A549 (cell line): ENCODE measurements at regions not wholly inside any gene's neighbourhood (a gene's known extent, or its start where the extent isn't known, plus 50 kb on each side); places are given as distances from the start of the nearest gene placed in this dataset.
"Not testable (repeated sequence)": the region's sequence is repeated elsewhere in the genome, so short reads cannot be mapped to it uniquely, and the experiment has no call there.

Experiments used
- ATAC-seq, 2 experiments: fragments of 200-7000 bp in 1 of 2; fragments of >200 bp in 1 of 2; cut with Nextera tagmentation in 1 of 2; cut with Tn5 transposase in 1 of 2; 3 replicates each; pipeline versions ENCODE4 v1.8.0 to v1.9.1; 2018 to 2020; ENCODE audit warnings: mild to moderate bottlenecking in 1 of 2, moderate library complexity in 1 of 2
- CTCF ChIA-PET: fragments of 300-600 bp; sonication (Branson Sonifier 250); formaldehyde crosslinking; extraction: SDS; loops from one replicate; lab custom pipeline; 2021; ENCODE audit warnings: antibody characterized with exemption, inconsistent platforms; lab: Yijun Ruan, JAX
- POLR2A ChIA-PET: fragments of 350-600 bp; formaldehyde crosslinking; extraction: SDS; loops from one replicate; lab custom pipeline; 2021; ENCODE audit warnings: antibody characterized with exemption, inconsistent platforms; lab: Yijun Ruan, JAX
- DNase-seq, 2 experiments: peaks; one replicate each; pipeline versions ENCODE4 v3.0.0 to v3.0.0-alpha.2; 2011 to 2016; ENCODE audit warnings: low read depth in 1 of 2, low spot score in 1 of 2
- FAIRE-seq: peaks from 2 replicates; lab custom pipeline; 2011; peaks lifted over from hg19 to GRCh38; lab: Jason Lieb, UNC
- H3K27ac ChIP-seq, 2 experiments: fragments of >200 bp; sonication (Bioruptor Twin); formaldehyde crosslinking; 3 replicates each; pipeline ENCODE4 v1.5.1; 2016 to 2017
- H3K4me1 ChIP-seq: fragments of >200 bp; sonication (Bioruptor Twin); formaldehyde crosslinking; 3 replicates; pipeline ENCODE4 v1.6.1; 2016
- H3K4me2 ChIP-seq: fragments of >200 bp; sonication (Bioruptor Twin); formaldehyde crosslinking; 3 replicates; pipeline ENCODE4 v1.6.1; 2016
- H3K4me3 ChIP-seq: fragments of >200 bp; sonication (Bioruptor Twin); formaldehyde crosslinking; 3 replicates; pipeline ENCODE4 v1.5.1; 2016
- H3K9me3 ChIP-seq: fragments of >200 bp; sonication (Bioruptor Twin); formaldehyde crosslinking; 3 replicates; pipeline ENCODE4 v1.6.1; 2016
- ATOH8 ChIP-seq: fragments of 250-450 bp; sonication (Bioruptor Pico); IDR thresholded peaks from 2 replicates; pipeline ENCODE4 v1.5.0; 2020; ENCODE audit warnings: low read depth, mild to moderate bottlenecking, moderate library complexity
- BCL3 ChIP-seq: fragments of >200 bp; sonication (Bioruptor Twin); formaldehyde crosslinking; IDR thresholded peaks from 3 replicates; pipeline ENCODE4 v1.6.1; 2016
- CHD2 ChIP-seq: fragments of 150-350 bp; IDR thresholded peaks from 2 replicates; pipeline ENCODE4 v1.6.1; 2014; ENCODE audit warnings: low read length; ENCODE audit not compliant: partially characterized antibody
- CHD4 ChIP-seq: fragments of 200-600 bp; sonication (generic); IDR thresholded peaks from 2 replicates; pipeline ENCODE4 v1.6.1; 2016; ENCODE audit warnings: antibody characterized with exemption, mild to moderate bottlenecking, borderline replicate concordance
- FOSB ChIP-seq: fragments of 250-450 bp; sonication (Bioruptor Pico); IDR thresholded peaks from 2 replicates; pipeline ENCODE4 v1.5.0; 2020; ENCODE audit warnings: mild to moderate bottlenecking, moderate library complexity
- GATA3 ChIP-seq: IDR thresholded peaks from 2 replicates; pipeline ENCODE4 v1.6.1; 2012; ENCODE audit warnings: borderline replicate concordance
- HDAC2 ChIP-seq: fragments of 200-600 bp; sonication (generic); IDR thresholded peaks from 2 replicates; pipeline ENCODE4 v1.6.1; 2016
- HMGXB4 ChIP-seq: fragments of 250-450 bp; sonication (Bioruptor Pico); IDR thresholded peaks from 2 replicates; pipeline ENCODE4 v1.5.0; 2021; ENCODE audit warnings: mild to moderate bottlenecking, moderate library complexity, borderline replicate concordance
- HOXA7 ChIP-seq: fragments of 250-450 bp; sonication (Bioruptor Pico); IDR thresholded peaks from 2 replicates; pipeline ENCODE4 v1.5.0; 2020; ENCODE audit warnings: mild to moderate bottlenecking, moderate library complexity
- HOXB13 ChIP-seq: fragments of 250-450 bp; sonication (Bioruptor Pico); IDR thresholded peaks from 2 replicates; pipeline ENCODE4 v1.5.0; 2020; ENCODE audit warnings: low read depth, mild to moderate bottlenecking, moderate library complexity
- HOXB5 ChIP-seq: fragments of 250-450 bp; sonication (Bioruptor Pico); IDR thresholded peaks from 2 replicates; pipeline ENCODE4 v1.5.0; 2020; ENCODE audit warnings: mild to moderate bottlenecking, moderate library complexity
- JUN ChIP-seq, 2 experiments: fragments of >200 bp; sonication (Bioruptor Twin); formaldehyde crosslinking; IDR thresholded peaks; 2 replicates in 1 of 2; 3 replicates in 1 of 2; pipeline ENCODE4 v1.6.1; 2016 to 2017
- KDM1A ChIP-seq: fragments of 200-600 bp; sonication (generic); IDR thresholded peaks from 2 replicates; pipeline ENCODE4 v1.6.1; 2016; ENCODE audit warnings: low read depth, mild to moderate bottlenecking
- MAFK ChIP-seq: fragments of 450-650 bp; IDR thresholded peaks from 2 replicates; pipeline ENCODE4 v1.6.1; 2014; ENCODE audit not compliant: partially characterized antibody
- NFE2L2 ChIP-seq: fragments of 150-350 bp; conservative IDR thresholded peaks from 2 replicates; pipeline ENCODE4 v1.6.1; 2014; ENCODE audit warnings: low read length
- NPAS2 ChIP-seq: fragments of 250-450 bp; sonication (Bioruptor Pico); IDR thresholded peaks from 2 replicates; pipeline ENCODE4 v1.8.0; 2022; ENCODE audit warnings: mild to moderate bottlenecking, moderate library complexity, borderline replicate concordance
- PHF8 ChIP-seq: fragments of 200-600 bp; sonication (generic); IDR thresholded peaks from 2 replicates; pipeline ENCODE4 v1.6.1; 2016; ENCODE audit warnings: low read depth, mild to moderate bottlenecking, antibody characterized with exemption, moderate library complexity, borderline replicate concordance
- RARB ChIP-seq: fragments of 250-450 bp; sonication (Bioruptor Pico); IDR thresholded peaks from 2 replicates; pipeline ENCODE4 v1.8.0; 2021; ENCODE audit warnings: mild to moderate bottlenecking, moderate library complexity
- RCOR1 ChIP-seq: fragments of 150-350 bp; IDR thresholded peaks from 2 replicates; pipeline ENCODE4 v1.6.1; 2014; ENCODE audit warnings: antibody characterized with exemption, low read length, low read depth
- RNF2 ChIP-seq: fragments of 200-600 bp; sonication (generic); IDR thresholded peaks from 2 replicates; pipeline ENCODE4 v1.6.1; 2016; ENCODE audit warnings: low read depth, mild to moderate bottlenecking, antibody characterized with exemption, moderate library complexity, borderline replicate concordance
- SMC3 ChIP-seq: fragments of >200 bp; sonication (Bioruptor Twin); formaldehyde crosslinking; IDR thresholded peaks from 3 replicates; pipeline ENCODE4 v1.6.1; 2018; ENCODE audit warnings: inconsistent platforms
- SREBF2 ChIP-seq: fragments of 450-650 bp; IDR thresholded peaks from 2 replicates; pipeline ENCODE4 v1.6.1; 2014; ENCODE audit warnings: mild to moderate bottlenecking, moderate library complexity
- ZFP36 ChIP-seq: fragments of 450-650 bp; IDR thresholded peaks from 2 replicates; pipeline ENCODE4 v1.6.1; 2014; ENCODE audit warnings: borderline replicate concordance; ENCODE audit not compliant: partially characterized antibody
- WGBS: methylation state at CpG from one replicate; pipeline ENCODE4 v1.1.6; 2017; ENCODE audit errors: missing lambda C conversion rate; 5-methylcytosine and 5-hydroxymethylcytosine counted together
- TF ChIP-seq, protein P1 (sequence below): fragments of >200 bp; sonication (Bioruptor Twin); formaldehyde crosslinking; IDR thresholded peaks from 2 replicates; pipeline ENCODE4 v1.6.1; 2016

DNA sequence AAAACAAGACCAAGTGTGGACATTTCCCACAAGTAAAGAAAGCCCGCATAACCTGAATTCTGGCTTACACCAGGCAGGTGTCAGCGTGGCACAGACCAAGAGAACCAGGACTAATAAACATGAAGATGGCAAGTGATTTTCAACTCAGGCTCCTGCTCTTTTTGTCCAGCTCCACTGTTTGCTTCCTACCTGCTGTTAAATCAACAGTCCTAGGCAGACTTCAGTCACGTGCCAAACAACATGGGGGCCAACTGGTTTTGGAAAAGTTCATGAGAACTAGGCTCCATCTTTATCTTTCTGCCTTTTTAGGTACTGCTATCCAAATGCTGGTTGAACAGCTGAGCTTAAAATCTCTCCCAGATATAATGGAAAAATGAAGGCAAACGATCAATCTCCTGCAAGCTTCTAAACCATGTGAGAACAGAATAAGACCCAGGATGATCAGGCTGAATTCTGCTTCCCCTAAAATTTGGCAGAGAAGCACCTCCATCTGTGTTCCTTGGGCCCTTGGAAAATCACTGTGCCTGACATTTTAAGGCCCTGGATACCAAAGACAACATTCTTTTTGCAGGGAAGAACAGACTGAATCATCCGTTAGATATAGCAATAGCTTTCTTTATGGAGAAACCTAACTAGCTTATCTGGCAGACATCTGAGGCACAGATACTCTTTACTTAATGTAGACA is 215.6 kb upstream of the USP15 start:
- no peak for ATAC-seq
- Histone ChIP-seq H3K27ac (no peak overlapping the region), H3K4me1 (no peaks in the 10 kb centered on the region), H3K4me3 (no peak overlapping the region), H3K9me3 (no peaks in the 10 kb centered on the region), H3K4me2 (no peak overlapping the region)
- WGBS: 17% methylated on average over 5 of the region's 5 CpGs
- ChIA-PET CTCF (no interaction called here), POLR2A (no interaction called here)
- no peak for DNase-seq
- TF ChIP-seq NFE2L2 (no peak), GATA3 (no peak), SMC3 (no peak)
- TF ChIP-seq, protein P1, sequence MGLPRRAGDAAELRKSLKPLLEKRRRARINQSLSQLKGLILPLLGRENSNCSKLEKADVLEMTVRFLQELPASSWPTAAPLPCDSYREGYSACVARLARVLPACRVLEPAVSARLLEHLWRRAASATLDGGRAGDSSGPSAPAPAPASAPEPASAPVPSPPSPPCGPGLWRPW: no peak
- FAIRE-seq: no peak

- no peak for FAIRE-seq
Measured at GRCh38 chr12:62045211-62045610, 215.0 kb upstream of the USP15 start.

DNA sequence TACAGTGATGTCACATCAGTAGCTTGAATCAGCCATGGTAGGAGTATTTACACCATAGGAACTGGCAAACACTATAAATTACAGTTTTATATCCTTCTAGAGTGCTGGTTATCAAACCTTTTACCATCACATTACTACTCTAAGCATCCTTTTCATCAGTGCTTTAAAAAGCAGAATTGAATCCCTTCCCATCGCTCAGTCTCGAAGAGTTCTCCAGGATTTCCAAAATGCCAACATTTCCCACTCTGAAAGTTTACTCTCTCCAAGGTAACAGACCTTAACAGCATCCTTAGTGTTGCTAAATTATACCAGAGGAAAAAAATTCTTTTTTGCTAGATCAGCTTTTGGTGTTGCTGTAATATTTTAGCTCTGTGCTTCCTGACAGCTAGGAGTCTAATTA is 209.4 kb upstream of the USP15 start:
- Histone ChIP-seq H3K9me3 (no peaks in the 10 kb centered on the region), H3K27ac (no peak overlapping the region), H3K4me1 (no peaks in the 10 kb centered on the region), H3K4me3 (no peak overlapping the region), H3K4me2 (no peak overlapping the region)
- WGBS: 56% methylated on average over 2 of the region's 2 CpGs
- no peak for ATAC-seq
- POLR2A ChIA-PET: no interaction called here
- TF ChIP-seq RNF2 (no peak), HDAC2 (no peak), FOSB (CRISPR knock-in tag) (no peak), JUN (IDR thresholded peaks at IDR 0.05) (no peak), ZFP36 (no peak), MAFK (peak; percentile 17)
- DNase-seq: no peak
- no peak for FAIRE-seq
- CTCF ChIA-PET: interaction anchor here (1.0 kb wide), 1 partner anchor 9 kb away, joined by 3 read pairs; no protein-coding TSS in a partner anchor

More at GRCh38 chr12:62045211-62045610, 215.0 kb upstream of the USP15 start:
- Histone ChIP-seq H3K27ac (no peak overlapping the region), H3K4me1 (no peaks in the 10 kb centered on the region), H3K9me3 (no peaks in the 10 kb centered on the region), H3K4me2 (no peak overlapping the region), H3K4me3 (no peak overlapping the region)
- no peak for DNase-seq
- ChIA-PET CTCF (no interaction called here), POLR2A (no interaction called here)
- TF ChIP-seq CHD4 (no peak), SREBF2 (no peak), HOXB13 (CRISPR knock-in tag) (no peak), BCL3 (no peak)
- 28% methylated on average over 2 of the region's 2 CpGs for WGBS
- ATAC-seq: no peak

GRCh38 chr12:62069976-62070375 is 190.2 kb upstream of the USP15 start:
- DNase-seq: no peak
- no peak for FAIRE-seq
- H3K9me3 ChIP-seq: no peaks in the 10 kb centered on the region
- ATAC-seq: no peak
- no peak overlapping the region for H3K27ac ChIP-seq
- H3K4me3 ChIP-seq: no peak overlapping the region
- CTCF ChIA-PET: no interaction called here
- no peak overlapping the region for H3K4me2 ChIP-seq
- TF ChIP-seq HOXB5 (CRISPR knock-in tag) (no peak), CHD2 (no peak), ATOH8 (CRISPR knock-in tag) (no peak), SMC3 (no peak), KDM1A (no peak), RCOR1 (no peak), FOSB (CRISPR knock-in tag) (no peak), GATA3 (no peak), RARB (no peak), PHF8 (no peak), HMGXB4 (CRISPR knock-in tag) (no peak), NPAS2 (CRISPR knock-in tag) (no peak), HOXA7 (no peak)
- POLR2A ChIA-PET: no interaction called here
- no peaks in the 10 kb centered on the region for H3K4me1 ChIP-seq

- H3K4me1 ChIP-seq, ATAC-seq, POLR2A ChIA-PET, FAIRE-seq, H3K9me3 ChIP-seq, DNase-seq, H3K27ac ChIP-seq, CTCF ChIA-PET, H3K4me3 ChIP-seq, H3K4me2 ChIP-seq: not testable (repeated sequence)
Measured at GRCh38 chr12:62073236-62073635, 187.0 kb upstream of the USP15 start.
